HCT116 (cell line): ENCODE measurements at regions not wholly inside any gene's neighbourhood (a gene's known extent, or its start where the extent isn't known, plus 50 kb on each side); places are given as distances from the start of the nearest gene placed in this dataset.

ENCODE experiments used
- ATAC-seq: fragments of 200-7000 bp; cut with Tn5 transposase; 2 replicates; pipeline ENCODE4 v1.9.1; 2020; ENCODE audit warnings: mild to moderate bottlenecking, moderate library complexity
- BruUV-seq: library from RNA; stranded (reverse); fragments of 400-500 nt; replicated peaks from 2 replicates; lab custom pipeline; 2021; lab: Mats Ljungman, UMichigan
- CTCF ChIA-PET: fragments of 300-600 bp; sonication (Branson Sonifier 250); formaldehyde crosslinking; loops from one replicate; lab custom pipeline; 2021; ENCODE audit warnings: antibody characterized with exemption; lab: Charles Lee
- POLR2A ChIA-PET: fragments of 300-600, 350-600 bp; sonication (Branson Sonifier 250); formaldehyde crosslinking; loops from one replicate; lab custom pipeline; 2021; ENCODE audit warnings: antibody characterized with exemption; lab: Charles Lee
- RAD21 ChIA-PET, 2 experiments: fragments of 300-600 bp; sonication (Branson Sonifier 250); formaldehyde crosslinking; loops; one replicate each; lab custom pipeline; 2023; ENCODE audit warnings: low total read pairs in 2 of 2; ENCODE audit not compliant: uncharacterized antibody in 2 of 2, unreplicated experiment in 2 of 2, low non-redundant PET in 1 of 2; lab: Charles Lee
- DNase-seq: peaks from one replicate; pipeline ENCODE4 v3.0.0-alpha.2; 2010; ENCODE audit warnings: low read depth, low spot score
- H2AFZ ChIP-seq: fragments of 200-600 bp; shearing (Covaris generic), sonication (generic); 2 replicates; pipeline ENCODE4 v1.6.1; 2017; ENCODE audit warnings: low read depth, mixed run types, mixed read lengths, antibody characterized with exemption, low read length; ENCODE audit not compliant: poor library complexity, severe bottlenecking
- H3K27ac ChIP-seq: 2 replicates; pipeline ENCODE4 v1.5.1; 2012; ENCODE audit warnings: low read depth, low read length
- H3K27me3 ChIP-seq: fragments of 200-600 bp; sonication (generic); 2 replicates; pipeline ENCODE4 v1.6.1; 2016; ENCODE audit warnings: mixed run types, low read length, mixed read lengths; ENCODE audit not compliant: insufficient read depth
- H3K36me3 ChIP-seq, 2 experiments: fragments of 200-500 bp in 1 of 2; fragments of 200-600 bp in 1 of 2; sonication (Bioruptor generic) in 1 of 2; sonication (generic) in 1 of 2; 2 replicates each; pipeline versions ENCODE4 v1.5.1 to v1.6.1; 2014 to 2016; ENCODE audit warnings: low read length in 2 of 2, inconsistent platforms in 1 of 2, mixed read lengths in 1 of 2, mixed run types in 1 of 2; ENCODE audit not compliant: insufficient read depth in 2 of 2, control insufficient read depth in 1 of 2
- H3K4me1 ChIP-seq, 2 experiments: fragments of 200-600 bp in 1 of 2; sonication (generic) in 1 of 2; 2 replicates each; pipeline versions ENCODE4 v1.5.1 to v1.6.1; 2012 to 2017; ENCODE audit warnings: low read length in 2 of 2, inconsistent platforms in 1 of 2, mild to moderate bottlenecking in 1 of 2, mixed read lengths in 1 of 2, mixed run types in 1 of 2, moderate library complexity in 1 of 2; ENCODE audit not compliant: insufficient read depth in 2 of 2, control insufficient read depth in 1 of 2
- H3K4me2 ChIP-seq: fragments of 200-600 bp; sonication (generic); 2 replicates; pipeline ENCODE4 v1.6.1; 2017; ENCODE audit warnings: mixed run types, low read length, mixed read lengths
- H3K4me3 ChIP-seq, 2 experiments: fragments of 200-600 bp in 1 of 2; sonication (generic) in 1 of 2; replicated peaks in 1 of 2; 2 replicates each; pipeline ENCODE4 v1.5.1; 2011 to 2016; ENCODE audit warnings: low read length in 2 of 2, control low read depth in 1 of 2, low read depth in 1 of 2, mild to moderate bottlenecking in 1 of 2, mixed read lengths in 1 of 2, mixed run types in 1 of 2
- H3K79me2 ChIP-seq: fragments of 200-600 bp; sonication (generic); 2 replicates; pipeline ENCODE4 v1.6.1; 2017; ENCODE audit warnings: mild to moderate bottlenecking, mixed run types, low read length, moderate library complexity, mixed read lengths; ENCODE audit not compliant: insufficient read depth
- H3K9ac ChIP-seq: fragments of 200-600 bp; sonication (generic); 2 replicates; pipeline ENCODE4 v1.6.1; 2016; ENCODE audit warnings: low read length, mixed read lengths
- H3K9me2 ChIP-seq: fragments of 200-600 bp; sonication (generic), shearing (Covaris generic); 2 replicates; pipeline ENCODE4 v1.6.1; 2017; ENCODE audit warnings: mixed run types, mild to moderate bottlenecking, moderate library complexity; ENCODE audit not compliant: insufficient read depth
- H3K9me3 ChIP-seq, 2 experiments: fragments of 200-500 bp in 1 of 2; fragments of 200-600 bp in 1 of 2; sonication (Bioruptor generic) in 1 of 2; sonication (generic) in 1 of 2; 2 replicates each; pipeline ENCODE4 v1.6.1; 2014 to 2017; ENCODE audit warnings: low read length in 2 of 2, mixed read lengths in 2 of 2, inconsistent platforms in 1 of 2, low read depth in 1 of 2, mild to moderate bottlenecking in 1 of 2, mixed run types in 1 of 2, moderate library complexity in 1 of 2; ENCODE audit not compliant: control insufficient read depth in 1 of 2, insufficient read depth in 1 of 2
- H4K20me1 ChIP-seq: fragments of 200-600 bp; sonication (generic), shearing (Covaris generic); 2 replicates; pipeline ENCODE4 v1.6.1; 2017; ENCODE audit warnings: mixed run types, mild to moderate bottlenecking, moderate library complexity; ENCODE audit not compliant: insufficient read depth
- ATF3 ChIP-seq: IDR thresholded peaks from 2 replicates; pipeline ENCODE4 v1.6.1; 2012
- CTCF ChIP-seq, 3 experiments: fragments of 200-600 bp in 1 of 3; sonication (generic) in 1 of 3; IDR thresholded peaks in 2 of 3; conservative IDR thresholded peaks in 1 of 3; 2 replicates each; pipeline ENCODE4 v1.5.1; 2012 to 2017; ENCODE audit warnings: low read depth in 2 of 3, low read length in 2 of 3, antibody characterized with exemption in 1 of 3, borderline replicate concordance in 1 of 3, control low read depth in 1 of 3, mild to moderate bottlenecking in 1 of 3, mixed read lengths in 1 of 3, mixed run types in 1 of 3, moderate library complexity in 1 of 3; ENCODE audit not compliant: insufficient read depth in 1 of 3
- ELF1 ChIP-seq: IDR thresholded peaks from 2 replicates; pipeline ENCODE4 v1.6.1; 2012; ENCODE audit warnings: low read depth, borderline replicate concordance
- EZH2phosphoT487 ChIP-seq: fragments of 200-600 bp; IDR thresholded peaks from 2 replicates; pipeline ENCODE4 v1.6.1; 2018; ENCODE audit warnings: antibody characterized with exemption, borderline replicate concordance
- JUND ChIP-seq: IDR thresholded peaks from 2 replicates; pipeline ENCODE4 v1.6.1; 2012
- MAX ChIP-seq: IDR thresholded peaks from 2 replicates; pipeline ENCODE4 v1.6.1; 2012
- POLR2AphosphoS5 ChIP-seq: IDR thresholded peaks from 2 replicates; pipeline ENCODE4 v1.6.1; 2011; ENCODE audit warnings: mild to moderate bottlenecking, low read depth, low read length, moderate library complexity
- RAD21 ChIP-seq: IDR thresholded peaks from 2 replicates; pipeline ENCODE4 v1.6.1; 2012; ENCODE audit warnings: low read depth, mild to moderate bottlenecking
- SIN3A ChIP-seq: IDR thresholded peaks from 2 replicates; pipeline ENCODE4 v1.6.1; 2012; ENCODE audit warnings: low read depth
- SRF ChIP-seq: IDR thresholded peaks from 2 replicates; pipeline ENCODE4 v1.6.1; 2012; ENCODE audit warnings: low read depth
- TCF7L2 ChIP-seq: IDR thresholded peaks from 2 replicates; pipeline ENCODE4 v1.7.0; 2011; ENCODE audit warnings: borderline replicate concordance, inconsistent platforms; ENCODE audit not compliant: insufficient read depth, insufficient read length; ENCODE audit errors: extremely low read depth
- YY1 ChIP-seq: IDR thresholded peaks from 2 replicates; pipeline ENCODE4 v1.6.1; 2011; ENCODE audit warnings: low read length, low read depth, moderate library complexity, mild to moderate bottlenecking; ENCODE audit not compliant: insufficient replicate concordance; ENCODE audit errors: extremely low read depth
- ZBTB33 ChIP-seq: IDR thresholded peaks from 2 replicates; pipeline ENCODE4 v1.6.1; 2011; ENCODE audit warnings: mild to moderate bottlenecking, low read length, moderate library complexity; ENCODE audit not compliant: insufficient replicate concordance; ENCODE audit errors: extremely low read depth
- intact Hi-C: fragments of 100-400 bp; cut with micrococcal nuclease; formaldehyde crosslinking; loops from 2 replicates; pipeline ENCODE4 v1.10.0; 2022

GRCh38 chr7:79782906-79783305 is 329.4 kb upstream of the MAGI2 start:
- TF ChIP-seq ELF1 (no peak), RAD21 (no peak), SIN3A (no peak), YY1 (no peak), ATF3 (no peak), EZH2phosphoT487 (no peak), TCF7L2 (no peak), MAX (no peak), JUND (no peak), SRF (no peak), CTCF (IDR thresholded peaks at IDR 0.05 in 2 of 3, conservative IDR thresholded peaks at IDR 0.05 in 1 of 3; ENCODE audit: borderline replicate concordance in 1 of 3, insufficient read depth in 1 of 3, low read depth in 2 of 3, low read length in 2 of 3) (no peak), POLR2AphosphoS5 (no peak), ZBTB33 (no peak)
- TF ChIP-seq, all 23 proteins: peak for 0
- DNase-seq (no peak), ATAC-seq (no peak)
- no peaks in the 10 kb centered on the region for H3K9me2 ChIP-seq
- H3K9me3 ChIP-seq: no peaks in the 10 kb centered on the region
- H3K4me3 ChIP-seq: no peak overlapping the region
- no peaks in the 10 kb centered on the region for H3K27me3 ChIP-seq
- ChIA-PET RAD21 (no interaction called here), POLR2A (no interaction called here), CTCF (no interaction called here)
- H3K27ac ChIP-seq: no peak overlapping the region
- no peaks in the 10 kb centered on the region for H3K79me2 ChIP-seq
- H3K4me2 ChIP-seq: no peak overlapping the region
- H4K20me1 ChIP-seq: no peaks in the 10 kb centered on the region
- no peak overlapping the region for H2AFZ ChIP-seq
- no peaks in the 10 kb centered on the region for H3K4me1 ChIP-seq
- no TSS peak for BruUV-seq
- no peaks in the 10 kb centered on the region for H3K36me3 ChIP-seq
- intact Hi-C loops: no loop called here
- H3K9ac ChIP-seq: no peak overlapping the region
